Activated T-helper 17 cell treated with anti-CD3 and anti-CD28 coated beads, Interleukin-2, amount 50 U/mL, for 72 hours (primary cell): ENCODE measurements at regions not wholly inside any gene's neighbourhood (a gene's known extent, or its start where the extent isn't known, plus 50 kb on each side); places are given as distances from the start of the nearest gene placed in this dataset.
A peak's percentile ranks its signal among the peaks of the same experiment; 100 is the strongest.

Source experiments
- ATAC-seq: fragments of 150-1000 bp; cut with Tn5 transposase; replicated peaks from 2 replicates; pipeline ENCODE4 v1.10.0; 2021; ENCODE audit warnings: mild to moderate bottlenecking, moderate library complexity
- H3K27ac Mint-ChIP-seq: one replicate; pipeline ENCODE4 v1.8.0; 2022; ENCODE audit warnings: mixed read lengths
- H3K27me3 Mint-ChIP-seq: one replicate; pipeline ENCODE4 v1.8.0; 2022; ENCODE audit warnings: mixed read lengths
- H3K36me3 Mint-ChIP-seq: one replicate; pipeline ENCODE4 v1.8.0; 2022; ENCODE audit warnings: low read depth, mild to moderate bottlenecking, mixed read lengths
- H3K4me1 Mint-ChIP-seq: one replicate; pipeline ENCODE4 v1.8.0; 2022; ENCODE audit warnings: mixed read lengths
- H3K4me3 Mint-ChIP-seq: one replicate; pipeline ENCODE4 v1.8.0; 2022; ENCODE audit warnings: mild to moderate bottlenecking, mixed read lengths
- H3K9me3 Mint-ChIP-seq: one replicate; pipeline ENCODE4 v1.8.0; 2022; ENCODE audit warnings: mixed read lengths

DNA sequence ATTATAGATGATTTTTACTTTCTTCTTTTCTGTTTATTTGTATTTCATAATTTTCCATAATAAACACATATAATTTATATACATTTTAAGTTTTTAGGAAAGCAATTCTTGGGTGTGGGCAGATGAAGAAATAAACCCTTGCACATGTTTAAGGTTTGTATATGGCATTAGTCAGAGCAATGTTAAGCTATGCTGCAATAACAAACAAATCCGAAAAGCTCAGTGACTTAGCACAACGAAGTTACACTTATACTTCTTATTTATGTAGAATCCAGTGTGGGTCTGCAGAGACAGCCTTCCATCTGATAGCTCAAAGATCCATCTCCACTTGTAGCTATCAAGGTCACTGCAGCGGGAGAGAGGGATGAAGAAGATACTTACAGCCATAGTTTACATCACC is 68.5 kb upstream of the BARX2 start:
- Mint-ChIP-seq H3K4me1 (no peaks in the 10 kb centered on the region), H3K36me3 (no peaks in the 10 kb centered on the region), H3K27ac (no peak overlapping the region), H3K9me3 (no peaks in the 10 kb centered on the region), H3K4me3 (no peak overlapping the region), H3K27me3 (peaks cover 19% of the 10 kb centered on the region)
- no peak for ATAC-seq

DNA sequence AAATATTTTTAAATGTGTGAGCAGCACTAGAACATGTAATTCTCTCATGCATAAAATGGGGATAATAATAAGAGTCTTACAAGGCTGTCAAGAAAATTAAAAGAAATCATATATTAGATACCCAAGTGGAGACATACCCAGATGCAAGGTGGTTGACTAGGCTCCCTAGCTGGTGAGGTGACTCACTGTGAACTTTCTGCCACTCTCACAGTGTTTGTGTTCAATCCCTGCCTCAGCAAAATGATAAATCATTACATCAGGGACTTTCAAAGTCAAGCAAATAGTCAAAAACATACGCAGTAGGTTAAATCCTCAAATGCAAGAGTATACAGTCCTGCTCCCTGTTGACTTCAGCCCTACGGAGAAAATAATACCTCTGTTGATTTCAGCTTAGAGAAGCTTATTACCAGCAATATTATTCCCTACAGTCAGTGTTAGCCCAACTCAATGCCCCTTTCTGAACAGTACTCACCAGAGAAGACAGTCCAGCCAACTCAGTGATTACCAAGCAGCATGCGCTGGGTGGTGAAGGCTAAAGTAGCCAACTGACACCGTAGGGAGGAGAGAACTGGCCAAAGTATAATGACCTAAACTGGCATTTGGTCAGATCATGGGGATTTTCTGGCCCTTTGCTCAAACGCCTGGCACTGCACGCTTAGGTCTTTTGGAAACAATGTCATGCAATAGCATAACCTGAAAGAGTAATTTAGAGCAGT is 73.1 kb upstream of the BARX2 start:
- Mint-ChIP-seq H3K36me3 (no peaks in the 10 kb centered on the region), H3K27me3 (peaks cover 17% of the 10 kb centered on the region), H3K27ac (no peak overlapping the region), H3K9me3 (no peaks in the 10 kb centered on the region), H3K4me3 (no peak overlapping the region), H3K4me1 (no peaks in the 10 kb centered on the region)
- peak; percentile 38 for ATAC-seq

DNA sequence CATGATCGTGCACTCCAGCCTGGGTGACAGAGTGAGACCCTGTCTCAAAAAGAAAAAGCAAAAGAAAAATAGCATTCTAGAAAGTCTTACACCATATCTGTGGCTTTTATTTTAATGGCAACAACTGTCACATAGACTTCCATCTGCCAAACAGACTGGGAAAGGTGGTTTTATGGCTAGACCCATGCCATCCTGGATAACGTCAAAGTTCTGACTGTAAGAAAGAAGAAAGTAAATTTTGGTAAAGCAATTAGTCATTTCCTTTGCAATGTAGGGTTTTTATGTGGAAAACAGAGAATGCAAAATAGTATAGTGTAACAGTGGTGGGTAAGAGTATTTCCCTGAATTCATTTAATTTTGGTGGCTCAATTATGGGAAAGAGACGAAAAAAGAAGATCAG is 75.5 kb upstream of the BARX2 start:
- H3K27ac Mint-ChIP-seq: no peak overlapping the region
- peaks cover 13% of the 10 kb centered on the region for H3K27me3 Mint-ChIP-seq
- no peaks in the 10 kb centered on the region for H3K4me1 Mint-ChIP-seq
- no peaks in the 10 kb centered on the region for H3K9me3 Mint-ChIP-seq
- peak; percentile 62 for ATAC-seq
- H3K36me3 Mint-ChIP-seq: no peaks in the 10 kb centered on the region
- no peak overlapping the region for H3K4me3 Mint-ChIP-seq

DNA sequence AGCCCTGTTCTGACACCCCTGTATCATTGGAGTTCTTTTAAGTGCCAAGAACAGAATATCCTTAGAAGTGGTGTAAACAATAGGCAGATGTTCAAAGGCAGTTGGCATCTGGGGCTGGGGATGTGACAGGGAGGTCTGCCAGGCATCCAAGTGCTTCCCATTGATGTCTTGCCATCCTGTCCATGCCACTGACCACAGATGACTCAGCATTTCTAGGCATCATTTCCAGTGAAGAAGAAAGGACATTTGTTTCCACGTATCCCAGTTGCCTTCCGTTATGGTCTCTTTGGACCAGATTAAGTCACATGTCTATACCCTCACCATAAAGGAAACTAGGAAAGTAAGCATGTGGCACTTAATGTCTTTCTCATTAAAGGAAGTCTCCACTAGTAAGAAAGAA is 76.7 kb upstream of the BARX2 start:
- Mint-ChIP-seq H3K27me3 (peaks cover 13% of the 10 kb centered on the region), H3K4me1 (no peaks in the 10 kb centered on the region), H3K9me3 (no peaks in the 10 kb centered on the region), H3K4me3 (no peak overlapping the region), H3K36me3 (no peaks in the 10 kb centered on the region), H3K27ac (no peak overlapping the region)
- no peak for ATAC-seq

DNA sequence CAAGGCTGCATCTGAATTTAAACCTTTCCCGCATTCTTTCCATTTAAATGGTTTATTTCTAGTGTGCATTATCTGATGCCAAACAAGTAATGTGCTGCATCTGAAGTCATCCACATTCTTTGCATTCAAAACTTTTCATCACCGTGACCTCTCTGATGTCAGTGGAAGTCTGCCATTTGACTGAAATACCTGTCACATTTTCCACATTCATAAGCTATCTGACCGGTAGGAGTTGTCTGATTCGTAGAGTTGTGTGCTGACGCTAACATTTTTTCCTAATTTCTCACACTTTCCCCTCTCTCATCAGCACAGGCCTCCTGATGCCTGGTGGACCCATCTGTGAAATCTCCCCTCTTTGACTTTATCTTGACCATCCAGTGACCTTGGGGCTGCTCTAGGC is 79.9 kb upstream of the BARX2 start:
- Mint-ChIP-seq H3K4me1 (no peaks in the 10 kb centered on the region), H3K36me3 (no peaks in the 10 kb centered on the region), H3K27me3 (peaks cover 21% of the 10 kb centered on the region), H3K9me3 (no peaks in the 10 kb centered on the region), H3K4me3 (no peak overlapping the region), H3K27ac (no peak overlapping the region)
- no peak for ATAC-seq

DNA sequence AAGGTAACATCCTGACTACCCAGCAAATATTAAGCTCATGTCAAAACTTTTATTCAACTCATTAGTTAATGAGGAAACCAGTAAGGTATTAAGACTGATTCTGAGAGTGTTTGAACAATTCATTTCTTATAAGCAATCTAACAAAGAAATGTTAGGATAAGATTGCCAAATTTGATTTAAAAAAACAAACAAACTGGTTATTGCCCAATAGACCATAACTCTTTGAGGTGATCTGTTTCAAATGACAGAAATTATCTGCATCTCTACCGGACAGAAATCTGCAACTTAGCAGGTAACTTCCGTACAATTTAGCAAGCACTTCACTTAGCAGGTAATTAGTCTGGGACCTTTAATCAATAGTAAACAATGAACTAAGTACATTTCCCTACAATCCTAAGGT is 82.9 kb upstream of the BARX2 start:
- no peak overlapping the region for H3K27ac Mint-ChIP-seq
- no peak for ATAC-seq
- no peaks in the 10 kb centered on the region for H3K36me3 Mint-ChIP-seq
- H3K27me3 Mint-ChIP-seq: peaks cover 36% of the 10 kb centered on the region
- no peaks in the 10 kb centered on the region for H3K4me1 Mint-ChIP-seq
- H3K4me3 Mint-ChIP-seq: no peak overlapping the region
- H3K9me3 Mint-ChIP-seq: no peaks in the 10 kb centered on the region

DNA sequence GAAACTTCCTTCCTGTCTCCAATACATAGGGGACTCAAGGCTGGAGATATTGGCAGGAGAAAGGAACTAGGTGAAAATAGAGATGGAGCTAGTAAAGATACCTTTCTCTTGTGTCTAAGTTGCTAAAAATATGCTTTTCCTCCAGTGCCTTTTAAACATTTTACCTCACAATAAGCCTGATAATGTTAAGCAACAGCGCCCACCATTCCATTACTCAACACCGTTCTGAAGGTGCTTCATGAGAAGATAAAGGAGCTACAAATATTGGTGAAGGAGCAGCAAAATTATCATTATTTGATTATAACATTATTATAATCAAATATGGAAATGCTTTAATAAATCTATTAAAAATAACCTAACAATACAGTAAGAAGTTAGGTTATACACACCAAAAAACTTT is 83.6 kb upstream of the BARX2 start:
- Mint-ChIP-seq H3K36me3 (no peaks in the 10 kb centered on the region), H3K27ac (no peak overlapping the region), H3K4me1 (no peaks in the 10 kb centered on the region), H3K27me3 (peaks cover 36% of the 10 kb centered on the region), H3K9me3 (no peaks in the 10 kb centered on the region), H3K4me3 (no peak overlapping the region)
- no peak for ATAC-seq

DNA sequence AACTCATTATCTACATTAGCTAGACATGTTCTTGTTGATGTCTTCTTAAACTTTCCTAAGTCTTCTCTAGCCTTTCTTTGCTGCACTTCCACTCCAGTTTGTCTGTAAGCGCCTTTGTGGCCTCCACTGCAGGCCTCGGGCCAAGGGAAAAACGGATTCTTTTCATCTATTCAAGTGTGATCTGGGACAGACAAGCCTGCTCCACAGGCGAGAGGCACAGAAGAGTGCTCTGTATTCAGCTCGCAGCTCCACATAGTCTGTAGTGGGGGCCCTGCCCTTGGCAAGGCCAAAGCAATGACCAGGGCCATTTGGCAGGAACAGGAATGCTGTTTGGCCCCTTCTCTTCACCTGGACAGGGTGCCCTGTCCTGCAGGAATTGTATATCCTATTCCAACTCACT is 84.1 kb upstream of the BARX2 start:
- peaks cover 41% of the 10 kb centered on the region for H3K27me3 Mint-ChIP-seq
- no peak overlapping the region for H3K27ac Mint-ChIP-seq
- no peak for ATAC-seq
- no peaks in the 10 kb centered on the region for H3K9me3 Mint-ChIP-seq
- H3K4me3 Mint-ChIP-seq: no peak overlapping the region
- H3K36me3 Mint-ChIP-seq: no peaks in the 10 kb centered on the region
- no peaks in the 10 kb centered on the region for H3K4me1 Mint-ChIP-seq

DNA sequence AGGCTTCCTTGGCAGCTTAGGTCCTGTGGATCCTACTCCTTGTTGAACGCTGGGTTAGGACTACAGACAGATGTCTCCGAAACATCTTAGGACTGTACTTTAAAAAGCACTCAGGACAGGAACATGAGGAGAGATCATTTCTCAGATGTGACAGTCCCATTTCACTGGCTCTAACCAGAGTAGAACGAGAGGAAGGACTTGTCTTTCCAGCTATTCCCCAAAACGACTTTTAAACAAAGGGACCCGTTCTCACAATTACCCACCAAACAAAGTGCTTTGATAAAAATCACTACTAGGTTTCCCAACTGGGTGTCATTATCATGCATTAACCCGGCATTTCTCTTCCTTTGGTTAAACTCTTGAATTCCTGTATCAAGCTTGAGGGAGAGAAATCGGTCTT is 84.7 kb upstream of the BARX2 start:
- ATAC-seq: no peak
- no peak overlapping the region for H3K27ac Mint-ChIP-seq
- H3K36me3 Mint-ChIP-seq: no peaks in the 10 kb centered on the region
- peaks cover 45% of the 10 kb centered on the region for H3K27me3 Mint-ChIP-seq
- H3K9me3 Mint-ChIP-seq: no peaks in the 10 kb centered on the region
- no peak overlapping the region for H3K4me3 Mint-ChIP-seq
- no peaks in the 10 kb centered on the region for H3K4me1 Mint-ChIP-seq

DNA sequence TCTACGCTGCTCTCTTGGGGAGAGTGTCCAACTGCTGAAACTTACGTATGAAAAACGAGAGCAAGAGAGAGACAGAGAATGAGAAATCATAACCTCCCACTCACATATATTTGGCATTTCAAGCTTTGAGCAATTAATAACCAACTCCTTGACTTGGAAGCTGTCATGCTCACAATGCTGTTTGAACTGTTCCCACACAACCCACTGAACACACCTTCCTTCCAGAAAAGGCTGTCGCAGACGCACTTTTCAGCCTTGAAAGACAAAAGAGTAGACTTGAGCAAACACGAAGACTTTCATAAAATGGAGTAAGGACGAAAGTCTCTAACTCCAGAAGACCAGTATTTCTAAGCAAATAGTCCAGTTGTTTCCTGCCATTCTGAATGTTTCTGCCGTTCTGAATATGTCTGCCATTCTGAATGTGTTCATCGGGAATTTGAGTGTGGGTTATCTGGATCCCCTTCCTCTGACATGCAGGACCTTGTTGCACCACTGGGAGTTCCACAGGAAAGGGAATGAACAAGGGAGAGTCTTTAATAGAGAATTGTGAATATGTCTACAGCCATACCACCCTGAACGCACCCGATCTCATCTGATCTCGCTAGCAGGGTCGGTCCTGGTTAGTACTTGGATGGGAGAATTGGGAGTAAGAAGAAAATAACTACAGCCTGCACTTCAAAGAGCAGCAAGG is 86.2 kb upstream of the BARX2 start:
- Mint-ChIP-seq H3K4me1 (no peaks in the 10 kb centered on the region), H3K9me3 (no peaks in the 10 kb centered on the region), H3K27me3 (peaks cover 45% of the 10 kb centered on the region), H3K36me3 (no peaks in the 10 kb centered on the region), H3K4me3 (no peak overlapping the region), H3K27ac (no peak overlapping the region)
- no peak for ATAC-seq

DNA sequence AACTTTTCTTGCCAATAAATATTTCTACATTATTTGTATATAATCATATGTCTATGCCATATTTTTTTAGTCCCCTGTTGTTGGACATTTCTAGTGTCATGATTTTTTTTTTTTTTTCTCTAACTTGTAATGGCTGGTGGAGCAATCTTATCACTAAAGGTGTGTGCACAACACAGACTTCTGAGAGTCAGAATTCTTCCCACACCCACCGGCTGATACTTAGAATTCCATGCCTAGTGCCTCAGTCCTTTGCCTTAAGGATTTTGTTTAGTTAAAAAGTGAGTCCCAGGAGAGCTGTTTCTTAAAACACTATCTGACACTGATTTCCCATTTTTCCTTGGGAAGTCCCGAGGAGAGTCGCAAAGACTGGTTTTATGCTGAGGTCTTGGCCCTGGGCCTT is 87.7 kb upstream of the BARX2 start:
- no peak overlapping the region for H3K27ac Mint-ChIP-seq
- H3K4me3 Mint-ChIP-seq: no peak overlapping the region
- H3K36me3 Mint-ChIP-seq: no peaks in the 10 kb centered on the region
- peaks cover 6% of the 10 kb centered on the region for H3K4me1 Mint-ChIP-seq
- peaks cover 45% of the 10 kb centered on the region for H3K27me3 Mint-ChIP-seq
- H3K9me3 Mint-ChIP-seq: no peaks in the 10 kb centered on the region
- no peak for ATAC-seq

DNA sequence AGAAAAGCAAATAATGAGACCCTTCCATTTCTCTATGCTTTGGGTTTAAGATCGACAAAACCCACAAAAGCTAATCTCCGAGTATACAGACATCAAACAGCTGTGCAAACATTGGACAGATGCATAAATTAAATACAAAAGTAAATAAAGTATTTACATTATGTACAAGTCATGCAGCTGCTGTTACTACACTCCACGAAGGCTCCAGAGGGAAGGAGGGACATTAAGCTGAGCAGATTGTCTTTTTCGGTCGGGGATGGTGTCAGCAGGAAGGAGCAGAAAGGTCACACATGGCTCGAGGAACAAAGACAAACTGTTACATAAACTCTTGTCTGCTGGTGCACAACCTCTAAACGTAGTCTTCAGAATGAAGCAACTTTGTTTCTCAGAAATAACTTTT is 88.8 kb upstream of the BARX2 start:
- no peak overlapping the region for H3K27ac Mint-ChIP-seq
- peaks cover 46% of the 10 kb centered on the region for H3K27me3 Mint-ChIP-seq
- H3K4me3 Mint-ChIP-seq: no peak overlapping the region
- no peaks in the 10 kb centered on the region for H3K36me3 Mint-ChIP-seq
- peaks cover 10% of the 10 kb centered on the region for H3K4me1 Mint-ChIP-seq
- no peak for ATAC-seq
- H3K9me3 Mint-ChIP-seq: no peaks in the 10 kb centered on the region

DNA sequence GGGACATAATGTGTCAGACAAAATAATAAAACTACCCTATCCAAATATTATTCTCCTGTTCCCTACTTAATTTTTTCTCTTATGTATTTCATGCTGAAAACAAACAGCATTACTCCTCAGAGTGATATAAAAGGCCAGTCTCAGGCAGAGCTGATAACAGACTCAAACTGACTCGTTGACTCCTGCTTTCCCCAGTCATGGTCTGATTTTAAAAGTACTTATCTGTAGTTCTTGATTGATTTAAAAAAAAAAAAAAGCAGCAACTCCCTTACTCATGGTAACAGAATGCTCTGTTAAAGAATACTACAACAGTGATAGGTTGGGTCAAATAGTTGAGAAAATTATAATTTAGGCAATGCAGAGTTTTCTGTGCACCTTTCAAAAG is 90.3 kb upstream of the BARX2 start:
- no peak for ATAC-seq
- Mint-ChIP-seq H3K27me3 (peaks cover 38% of the 10 kb centered on the region), H3K4me3 (no peak overlapping the region), H3K27ac (no peak overlapping the region), H3K4me1 (peaks cover 12% of the 10 kb centered on the region), H3K36me3 (no peaks in the 10 kb centered on the region), H3K9me3 (no peaks in the 10 kb centered on the region)

DNA sequence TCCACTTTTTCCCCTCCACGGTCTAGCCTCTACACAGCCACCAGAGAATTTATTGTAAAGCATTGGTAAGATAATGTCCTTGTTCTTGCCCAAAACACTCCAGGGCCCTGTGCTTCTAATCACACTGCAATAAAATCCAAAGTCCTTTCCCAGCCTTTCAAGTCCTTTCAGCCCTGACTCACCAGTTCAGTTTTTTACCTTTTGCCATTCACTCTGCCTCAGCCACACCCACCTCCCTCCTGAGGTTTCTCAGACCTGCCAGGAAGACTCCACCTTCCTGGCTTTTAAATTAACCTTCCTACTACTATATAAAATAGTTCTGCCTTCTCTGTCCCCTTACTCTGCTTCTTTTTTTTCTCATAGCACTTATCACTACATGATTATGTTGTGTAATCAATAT is 91.0 kb upstream of the ARHGAP32 start:
- no peaks in the 10 kb centered on the region for H3K9me3 Mint-ChIP-seq
- no peak overlapping the region for H3K4me3 Mint-ChIP-seq
- H3K4me1 Mint-ChIP-seq: peaks cover 18% of the 10 kb centered on the region

DNA sequence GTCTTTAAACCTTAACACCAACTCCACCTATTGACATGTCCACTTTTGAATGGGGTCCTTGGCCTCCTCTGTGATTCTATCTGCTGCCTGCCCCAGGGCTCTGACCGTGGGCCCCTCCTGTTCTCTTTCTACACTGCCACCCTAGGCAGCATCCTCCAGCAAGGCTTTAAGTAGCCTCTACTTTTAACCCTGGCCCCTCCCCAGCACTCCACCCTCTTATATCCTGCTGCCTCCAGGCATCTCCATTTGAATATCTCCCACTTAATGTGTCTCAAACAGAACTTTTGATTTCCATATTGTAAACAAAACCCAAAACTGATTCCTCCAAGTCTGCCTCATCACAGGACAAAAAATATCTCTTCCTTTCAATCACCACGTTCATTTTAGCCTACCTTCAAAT is 90.5 kb upstream of the ARHGAP32 start:
- no peak overlapping the region for H3K4me3 Mint-ChIP-seq
- no peaks in the 10 kb centered on the region for H3K36me3 Mint-ChIP-seq
- peaks cover 18% of the 10 kb centered on the region for H3K27me3 Mint-ChIP-seq
- H3K9me3 Mint-ChIP-seq: no peaks in the 10 kb centered on the region
- peaks cover 22% of the 10 kb centered on the region for H3K4me1 Mint-ChIP-seq
- no peak for ATAC-seq
- H3K27ac Mint-ChIP-seq: no peak overlapping the region

More for the DNA sequence above, 91.0 kb upstream of the ARHGAP32 start:
- peaks cover 21% of the 10 kb centered on the region for H3K27me3 Mint-ChIP-seq
- no peak overlapping the region for H3K27ac Mint-ChIP-seq
- no peak for ATAC-seq
- H3K36me3 Mint-ChIP-seq: no peaks in the 10 kb centered on the region
